ENCODE measurements at regions not wholly inside any gene's neighbourhood (a gene's known extent, or its start where the extent isn't known, plus 50 kb on each side); places are given as distances from the start of the nearest gene placed in this dataset.
"Not testable (repeated sequence)": the region's sequence is repeated elsewhere in the genome, so short reads cannot be mapped to it uniquely, and the experiment has no call there.

- no peak overlapping the region for H3K27ac ChIP-seq (ENCODE audit: low read length)
- H3K4me3 ChIP-seq (ENCODE audit: low read depth in 2 of 2, low read length in 2 of 2): no peak overlapping the region
- peaks cover 9% of the 10 kb centered on the region for H3K27me3 ChIP-seq (ENCODE audit: control insufficient read depth, insufficient read depth, low read length)
- DNase-seq (ENCODE audit: low read depth, low spot score) (no peak), ATAC-seq (no peak)
- BruUV-seq (replicated peaks): no TSS peak
- ChIA-PET CTCF (no interaction called here), POLR2A (no interaction called here)
- no peaks in the 10 kb centered on the region for H3K36me3 ChIP-seq (ENCODE audit: control insufficient read depth, insufficient read depth, low read length)
- no peaks in the 10 kb centered on the region for H3K9me3 ChIP-seq (ENCODE audit: control insufficient read depth, insufficient read depth, low read depth, low read length)
- intact Hi-C loops (cut with micrococcal nuclease; ENCODE audit: unreplicated experiment) (no loop called here), in situ Hi-C loops (cut with HindIII; ENCODE audit: low pct_unique_long_range_greater_than_20kb, low sequenced_read_pairs) (no loop called here)
- H3K4me1 ChIP-seq (ENCODE audit: control insufficient read depth, insufficient read depth, low read length): no peaks in the 10 kb centered on the region
- TF ChIP-seq TCF7L2 (IDR thresholded peaks at IDR 0.05; ENCODE audit: low read depth, low read length): no peak
- no peak for TF ChIP-seq CTCF (IDR thresholded peaks at IDR 0.05)
- no peak for TF ChIP-seq REST (IDR thresholded peaks at IDR 0.05; ENCODE audit: insufficient read depth in 1 of 2, low read depth in 2 of 2, low read length in 1 of 2)
- TF ChIP-seq POLR2AphosphoS5 (IDR thresholded peaks at IDR 0.05; ENCODE audit: low read depth, low read length): no peak
- TF ChIP-seq SIN3A (IDR thresholded peaks at IDR 0.05; ENCODE audit: borderline replicate concordance, insufficient read depth, low read depth, low read length): no peak
Observed at GRCh38 chr20:20786428-20786827, 74.0 kb upstream of the RALGAPA2 start.

GRCh38 chr20:20785226-20785625, 72.8 kb upstream of the RALGAPA2 start:
- ATAC-seq: no peak
- no peak for TF ChIP-seq REST (IDR thresholded peaks at IDR 0.05; ENCODE audit: insufficient read depth in 1 of 2, low read depth in 2 of 2, low read length in 1 of 2)
- TF ChIP-seq SIN3A (IDR thresholded peaks at IDR 0.05; ENCODE audit: borderline replicate concordance, insufficient read depth, low read depth, low read length): no peak
- no peak for TF ChIP-seq POLR2AphosphoS5 (IDR thresholded peaks at IDR 0.05; ENCODE audit: low read depth, low read length)
- TF ChIP-seq CTCF (IDR thresholded peaks at IDR 0.05): no peak
- TF ChIP-seq TCF7L2 (IDR thresholded peaks at IDR 0.05; ENCODE audit: low read depth, low read length): no peak
- Histone ChIP-seq H3K27me3 (ENCODE audit: control insufficient read depth, insufficient read depth, low read length) (peaks cover 9% of the 10 kb centered on the region), H3K4me1 (ENCODE audit: control insufficient read depth, insufficient read depth, low read length) (no peaks in the 10 kb centered on the region), H3K27ac (ENCODE audit: low read length) (no peak overlapping the region), H3K36me3 (ENCODE audit: control insufficient read depth, insufficient read depth, low read length) (no peaks in the 10 kb centered on the region), H3K4me3 (ENCODE audit: low read depth in 2 of 2, low read length in 2 of 2) (no peak overlapping the region), H3K9me3 (ENCODE audit: control insufficient read depth, insufficient read depth, low read depth, low read length) (no peaks in the 10 kb centered on the region)
- BruUV-seq (replicated peaks): no TSS peak
- in situ Hi-C loops (cut with HindIII; ENCODE audit: low pct_unique_long_range_greater_than_20kb, low sequenced_read_pairs) (no loop called here), intact Hi-C loops (cut with micrococcal nuclease; ENCODE audit: unreplicated experiment) (no loop called here)
- DNase-seq (ENCODE audit: low read depth, low spot score): no peak
- CTCF ChIA-PET: no interaction called here
- POLR2A ChIA-PET: no interaction called here

GRCh38 chr20:20784450-20784849, 72.0 kb upstream of the RALGAPA2 start:
- BruUV-seq (replicated peaks); H3K36me3 ChIP-seq (ENCODE audit: control insufficient read depth, insufficient read depth, low read length); ATAC-seq; H3K27me3 ChIP-seq (ENCODE audit: control insufficient read depth, insufficient read depth, low read length); CTCF ChIA-PET; intact Hi-C loops (cut with micrococcal nuclease; ENCODE audit: unreplicated experiment); DNase-seq (ENCODE audit: low read depth, low spot score); H3K27ac ChIP-seq (ENCODE audit: low read length); H3K4me3 ChIP-seq (ENCODE audit: low read depth in 2 of 2, low read length in 2 of 2); H3K4me1 ChIP-seq (ENCODE audit: control insufficient read depth, insufficient read depth, low read length); H3K9me3 ChIP-seq (ENCODE audit: control insufficient read depth, insufficient read depth, low read depth, low read length); POLR2A ChIA-PET; in situ Hi-C loops (cut with HindIII; ENCODE audit: low pct_unique_long_range_greater_than_20kb, low sequenced_read_pairs): not testable (repeated sequence)
